Jurkat, Clone E6-1 (cell line): ENCODE measurements at regions not wholly inside any gene's neighbourhood (a gene's known extent, or its start where the extent isn't known, plus 50 kb on each side); places are given as distances from the start of the nearest gene placed in this dataset.
A peak's percentile ranks its signal among the peaks of the same experiment; 100 is the strongest.

Source experiments
- DNase-seq: peaks from one replicate; pipeline ENCODE4 v3.0.0-alpha.2; 2011; ENCODE audit warnings: low read depth, low spot score
- H3K4me3 ChIP-seq: 2 replicates; pipeline ENCODE4 v1.5.1; 2011; ENCODE audit warnings: mild to moderate bottlenecking, low read length, control low read depth, moderate library complexity

DNA sequence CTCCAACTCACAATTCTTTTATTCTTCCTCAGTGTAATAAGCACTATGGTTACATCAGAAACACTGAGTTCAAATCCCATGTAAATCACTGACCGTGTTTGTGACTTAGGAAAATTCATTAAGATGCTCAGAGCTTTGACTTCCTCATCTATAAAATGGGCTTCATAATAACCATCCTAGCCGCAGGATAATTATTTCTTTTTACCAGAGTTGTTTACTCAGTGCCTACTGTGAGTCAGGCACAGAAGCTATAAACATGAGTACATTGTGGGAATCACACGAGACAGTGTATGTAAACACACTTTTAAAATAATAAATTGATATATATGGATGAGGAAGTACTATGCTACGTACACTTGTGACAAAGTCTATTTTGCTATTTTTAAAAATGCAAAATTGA lies 296.3 kb upstream of the TENM3 start:
- no peak overlapping the region for H3K4me3 ChIP-seq
- no peak for DNase-seq

- no peak for DNase-seq
- H3K4me3 ChIP-seq, result no peak overlapping the region
These were observed 294.3 kb upstream of the TENM3 start for GRCh38 chr4:181948839-181949382.

DNA sequence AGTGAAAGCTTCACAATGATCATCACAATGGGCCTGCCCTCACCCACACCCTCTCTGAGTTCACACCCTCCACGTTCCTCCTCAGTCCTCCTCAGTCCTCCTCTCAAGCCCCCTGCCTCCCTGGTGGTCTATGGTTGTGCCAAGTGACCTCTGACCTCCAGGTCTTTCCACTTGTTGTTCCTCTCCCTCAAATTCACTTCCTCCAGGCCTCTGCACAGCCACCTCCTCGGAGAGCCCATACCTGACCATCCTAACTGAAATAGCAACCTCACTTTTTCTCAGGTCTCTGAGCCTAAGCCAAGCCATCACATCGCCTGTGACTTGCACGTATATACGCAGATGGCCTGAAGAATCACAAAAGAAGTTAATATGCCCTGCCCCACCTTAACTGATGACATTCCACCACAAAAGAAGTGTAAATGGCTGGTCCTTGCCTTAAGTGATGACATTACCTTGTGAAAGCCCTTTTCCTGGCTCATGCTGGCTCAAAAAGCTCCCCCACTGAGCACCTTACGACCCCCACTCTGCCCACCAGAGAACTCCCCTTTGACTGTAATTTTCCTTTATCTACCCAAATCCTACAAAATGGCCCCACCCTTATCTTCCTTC lies 293.4 kb upstream of the TENM3 start:
- H3K4me3 ChIP-seq, result no peak overlapping the region
- no peak for DNase-seq

- DNase-seq, result no peak
These were observed 292.7 kb upstream of the TENM3 start for GRCh38 chr4:181950372-181951127.

GRCh38 chr4:181951265-181951664 lies 291.9 kb upstream of the TENM3 start:
- DNase-seq, result no peak
- no peak overlapping the region for H3K4me3 ChIP-seq

More at GRCh38 chr4:181950372-181951127, 292.7 kb upstream of the TENM3 start:
- no peak overlapping the region for H3K4me3 ChIP-seq

GRCh38 chr4:181952478-181952877 lies 290.7 kb upstream of the TENM3 start:
- H3K4me3 ChIP-seq, result no peak overlapping the region
- DNase-seq, result no peak

GRCh38 chr4:181956512-181956911 lies 286.7 kb upstream of the TENM3 start:
- DNase-seq, result no peak
- no peak overlapping the region for H3K4me3 ChIP-seq

DNA sequence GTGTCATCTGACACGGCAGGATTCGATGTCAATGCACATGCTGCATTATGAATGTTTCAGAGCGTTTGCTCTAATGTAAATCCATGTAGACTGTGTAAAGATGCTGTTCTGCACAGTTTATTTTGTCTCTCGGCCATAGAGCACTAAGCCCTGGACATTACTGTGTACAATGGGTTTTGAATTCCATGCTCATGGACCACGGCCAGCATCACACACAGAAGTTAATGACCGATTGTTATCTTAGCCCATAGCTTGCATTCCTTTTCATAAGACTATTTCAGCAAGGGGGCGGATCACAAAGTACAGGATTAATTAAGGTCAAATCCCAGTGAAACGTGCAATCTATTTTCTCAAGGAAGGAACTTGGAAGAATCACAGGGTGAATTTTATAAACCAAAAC lies 286.1 kb upstream of the TENM3 start:
- H3K4me3 ChIP-seq, result no peak overlapping the region
- no peak for DNase-seq

- H3K4me3 ChIP-seq, result no peak overlapping the region
- no peak for DNase-seq
These were observed 284.8 kb upstream of the TENM3 start for GRCh38 chr4:181958446-181958845.

DNA sequence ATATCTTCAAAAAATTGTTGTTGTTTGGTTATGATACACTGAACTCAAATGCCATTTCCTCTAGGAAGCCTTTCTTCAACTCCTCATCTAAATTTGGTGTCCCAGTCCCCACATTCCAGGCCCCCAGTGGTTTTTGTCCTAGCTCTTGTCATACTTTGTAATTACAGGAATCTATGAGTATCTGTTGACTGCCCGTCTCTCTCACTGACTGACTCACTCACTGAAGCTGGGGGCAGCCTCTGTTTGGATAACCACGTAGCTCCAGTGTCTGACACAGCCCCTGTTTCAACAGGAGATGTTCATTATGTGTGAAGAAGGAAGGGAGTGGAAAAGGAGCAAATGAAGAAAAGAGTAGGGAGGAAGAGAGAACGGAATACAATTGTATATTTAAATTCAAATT lies 284.1 kb upstream of the TENM3 start:
- no peak overlapping the region for H3K4me3 ChIP-seq
- no peak for DNase-seq

DNA sequence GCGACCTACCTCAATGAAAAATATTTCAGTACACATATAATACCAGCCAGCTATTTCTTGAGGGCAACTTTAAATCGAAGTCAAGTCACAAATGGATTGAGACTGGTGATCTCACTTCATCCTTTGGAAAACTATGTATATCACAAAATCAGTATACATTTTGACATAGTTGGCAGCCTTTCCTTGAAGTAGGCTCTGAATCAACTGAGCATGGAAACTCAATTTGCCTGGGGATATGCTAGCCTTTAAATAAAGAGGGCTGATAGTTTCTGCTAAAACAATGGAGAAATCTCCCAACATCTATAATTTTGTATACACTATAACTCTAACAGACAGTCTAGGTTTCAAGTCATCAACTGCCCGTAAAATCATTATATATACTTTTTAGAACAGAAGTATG lies 282.8 kb upstream of the TENM3 start:
- H3K4me3 ChIP-seq, result no peak overlapping the region
- no peak for DNase-seq

GRCh38 chr4:181962321-181962720 lies 280.9 kb upstream of the TENM3 start:
- H3K4me3 ChIP-seq, result no peak overlapping the region
- DNase-seq, result no peak

DNA sequence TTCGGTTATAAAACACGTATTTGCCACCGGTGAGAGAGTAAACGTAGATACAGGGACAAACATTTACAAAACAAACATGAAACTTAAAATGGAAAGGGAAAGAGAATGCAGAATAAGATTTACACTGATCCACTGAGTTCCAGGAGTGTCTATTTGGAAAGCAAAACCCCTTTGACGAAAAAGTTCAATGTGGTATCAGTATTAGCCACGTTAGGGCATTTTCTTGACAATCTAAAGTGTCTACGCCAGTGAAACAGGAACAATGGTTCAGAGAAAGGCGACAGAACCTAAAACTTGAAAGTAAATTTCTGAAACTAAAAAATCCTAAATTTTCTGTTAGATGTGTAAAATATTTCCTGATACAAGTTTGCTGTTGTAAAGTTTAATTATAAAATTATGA lies 278.5 kb upstream of the TENM3 start:
- H3K4me3 ChIP-seq, result no peak overlapping the region
- DNase-seq, result no peak

DNA sequence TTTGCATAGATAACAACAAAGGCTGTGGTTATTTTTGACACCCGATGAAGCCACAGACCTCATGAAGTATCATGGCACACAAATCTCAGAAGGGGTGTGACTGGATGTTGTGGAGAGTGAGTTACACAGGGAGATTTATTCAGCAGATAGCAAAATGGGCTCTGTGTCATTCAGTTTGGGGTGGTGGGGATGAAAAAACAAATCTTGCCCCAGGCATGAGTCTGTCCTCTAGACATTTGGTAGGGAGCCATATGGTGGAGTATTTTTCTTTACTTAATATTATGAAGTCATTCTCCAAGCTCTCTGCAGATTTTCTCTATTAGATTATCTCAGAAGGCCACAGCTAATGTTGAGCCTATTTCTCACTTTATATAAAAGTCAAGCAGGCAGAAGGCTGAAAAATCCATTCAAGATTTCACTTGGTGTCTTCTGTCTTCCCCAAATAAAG lies 277.1 kb upstream of the TENM3 start:
- H3K4me3 ChIP-seq, result no peak overlapping the region
- DNase-seq, result no peak

DNA sequence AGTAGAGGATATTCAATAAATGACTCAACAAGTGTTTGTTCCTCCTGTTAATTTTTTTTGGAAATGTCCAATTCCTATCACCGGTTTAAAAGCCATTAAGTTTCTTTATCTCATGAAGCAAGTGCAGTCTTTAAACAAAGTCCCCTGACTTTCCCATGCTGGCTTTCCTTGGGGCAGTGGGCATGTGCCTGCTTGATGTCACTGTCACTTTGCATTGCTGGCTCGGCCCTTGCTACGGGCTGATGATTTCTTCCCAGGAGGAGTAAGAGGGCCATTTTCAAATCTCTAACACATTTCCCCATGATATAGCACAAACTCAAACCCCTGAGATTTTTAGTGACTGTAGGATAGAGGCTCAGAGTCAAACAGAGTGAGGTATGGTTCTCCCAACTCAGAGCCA lies 275.8 kb upstream of the TENM3 start:
- no peak overlapping the region for H3K4me3 ChIP-seq
- DNase-seq, result no peak

DNA sequence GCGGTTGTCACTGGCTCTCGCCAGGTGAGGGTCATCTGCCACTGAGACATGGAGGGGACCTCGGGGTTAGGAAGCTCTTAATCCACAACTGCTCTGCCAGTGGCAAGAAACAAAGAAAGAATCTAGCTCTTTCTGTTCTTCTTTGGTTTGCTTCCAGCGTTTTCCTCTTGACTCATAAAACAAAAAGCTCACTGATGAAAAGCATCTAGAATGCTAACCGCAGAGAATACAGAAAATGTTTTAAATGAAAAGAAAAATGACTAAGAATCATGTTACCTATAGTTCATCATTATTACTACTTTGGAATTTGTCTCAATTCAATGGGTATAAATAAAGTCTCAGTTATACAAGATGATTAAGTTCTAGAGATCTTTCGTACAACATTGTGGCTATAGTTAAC lies 274.8 kb upstream of the TENM3 start:
- no peak overlapping the region for H3K4me3 ChIP-seq
- DNase-seq, result no peak

DNA sequence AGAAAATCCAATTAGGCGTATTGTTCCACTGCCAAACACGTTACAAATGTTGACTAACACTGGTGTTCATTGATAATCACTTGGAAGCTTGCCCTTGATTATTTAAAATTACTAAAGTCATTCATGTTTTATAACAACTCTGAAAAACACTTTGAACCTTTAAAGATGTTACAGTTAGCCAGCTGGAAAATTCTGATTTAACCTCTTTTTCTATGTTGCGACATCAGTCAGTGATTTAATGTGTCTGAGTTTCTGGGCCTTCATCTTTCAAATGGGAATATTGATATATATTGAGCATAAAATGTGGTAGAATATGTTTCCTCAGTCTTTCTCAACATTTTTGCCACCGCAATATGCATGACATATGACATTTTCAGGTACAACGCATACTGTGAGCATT lies 274.1 kb upstream of the TENM3 start:
- DNase-seq, result no peak
- no peak overlapping the region for H3K4me3 ChIP-seq

GRCh38 chr4:181970366-181970765 lies 272.8 kb upstream of the TENM3 start:
- peak; percentile 1 for DNase-seq
- no peak overlapping the region for H3K4me3 ChIP-seq

- no peak overlapping the region for H3K4me3 ChIP-seq
- no peak for DNase-seq
These were observed 271.8 kb upstream of the TENM3 start for GRCh38 chr4:181971411-181971810.

- DNase-seq, result no peak
- H3K4me3 ChIP-seq, result no peak overlapping the region
These were observed 271.2 kb upstream of the TENM3 start for GRCh38 chr4:181971973-181972372.

DNA sequence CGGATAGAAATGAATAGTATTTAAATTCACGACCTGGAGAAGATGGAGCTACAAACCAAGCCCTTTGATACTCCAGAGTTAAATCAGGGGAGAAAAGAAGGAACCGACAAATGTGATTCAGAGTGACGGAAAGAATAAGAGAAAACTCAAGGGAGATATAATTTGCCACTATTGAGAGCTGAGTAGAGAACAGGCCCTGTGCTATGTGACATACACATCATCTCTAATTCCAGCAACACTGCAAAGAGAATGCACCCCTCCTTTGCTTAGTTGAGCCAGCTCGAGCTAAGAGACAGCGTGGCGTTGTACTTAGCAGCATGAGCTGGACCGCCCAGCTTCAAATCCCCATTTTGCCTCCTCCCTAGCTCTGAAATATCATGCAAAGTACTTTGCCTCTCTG lies 266.4 kb upstream of the TENM3 start:
- DNase-seq, result no peak
- H3K4me3 ChIP-seq, result no peak overlapping the region
